Ectodermal cell (in vitro differentiated cells): ENCODE measurements at regions not wholly inside any gene's neighbourhood (a gene's known extent, or its start where the extent isn't known, plus 50 kb on each side); places are given as distances from the start of the nearest gene placed in this dataset.

Source experiments
- H3K27ac ChIP-seq: 2 replicates; pipeline ENCODE4 v1.7.0; 2013; ENCODE audit warnings: mild to moderate bottlenecking, low read depth, low read length; ENCODE audit not compliant: insufficient read depth, poor library complexity, severe bottlenecking
- H3K27me3 ChIP-seq: 2 replicates; pipeline ENCODE4 v1.7.0; 2013; ENCODE audit warnings: mild to moderate bottlenecking, low read length; ENCODE audit not compliant: insufficient read depth, control insufficient read depth, poor library complexity, severe bottlenecking
- H3K36me3 ChIP-seq: one replicate; pipeline ENCODE4 v1.7.0; 2013; ENCODE audit warnings: low read length; ENCODE audit not compliant: control insufficient read depth, insufficient read depth
- H3K4me1 ChIP-seq: one replicate; pipeline ENCODE4 v1.7.0; 2013; ENCODE audit warnings: low read length; ENCODE audit not compliant: control insufficient read depth, insufficient read depth
- H3K4me3 ChIP-seq: 2 replicates; pipeline ENCODE4 v1.7.0; 2013; ENCODE audit warnings: low read depth, low read length, control low read depth; ENCODE audit not compliant: insufficient read depth
- H3K9me3 ChIP-seq: 2 replicates; pipeline ENCODE4 v1.7.0; 2013; ENCODE audit warnings: mild to moderate bottlenecking, low read length, moderate library complexity; ENCODE audit not compliant: control insufficient read depth
- WGBS, 2 experiments: methylation state at CpG; one replicate each; pipeline ENCODE4 v1.1.7; 2013; ENCODE audit warnings: missing lambda C conversion rate in 2 of 2; 5-methylcytosine and 5-hydroxymethylcytosine counted together

- H3K27me3 ChIP-seq, result no peaks in the 10 kb centered on the region
Observed at GRCh38 chr9:115756736-115757135, 396.9 kb upstream of the PAPPA start.

DNA sequence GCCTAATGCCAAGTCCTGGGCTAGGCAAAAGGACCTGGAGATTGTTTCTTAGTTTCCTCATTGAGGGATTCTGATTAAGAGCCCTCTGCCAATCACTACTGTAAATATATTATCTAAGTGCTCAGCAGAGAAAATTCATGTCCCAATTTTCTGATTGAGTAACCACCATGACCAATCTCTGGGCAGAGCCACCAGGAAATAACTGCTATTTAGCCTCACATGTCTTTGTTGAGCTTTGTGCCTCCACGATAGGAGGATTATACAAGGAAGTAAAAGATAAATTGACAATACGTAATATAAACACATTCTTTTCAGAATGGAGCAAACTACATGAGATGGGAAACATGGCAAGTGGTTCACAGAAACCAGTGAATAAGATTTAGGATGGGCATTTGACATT, 396.1 kb upstream of the PAPPA start:
- Histone ChIP-seq H3K27ac (no peak overlapping the region), H3K36me3 (no peaks in the 10 kb centered on the region), H3K4me3 (no peak overlapping the region), H3K4me1 (no peaks in the 10 kb centered on the region), H3K9me3 (no peaks in the 10 kb centered on the region), H3K27me3 (no peaks in the 10 kb centered on the region)
- 94 to 100% methylated on average over 1 to 2 of the region's 2 CpGs for WGBS, 2 experiments

More at GRCh38 chr9:115756736-115757135, 396.9 kb upstream of the PAPPA start:
- H3K27ac ChIP-seq, result no peak overlapping the region
- H3K4me1 ChIP-seq, result no peaks in the 10 kb centered on the region
- no peaks in the 10 kb centered on the region for H3K9me3 ChIP-seq
- no peaks in the 10 kb centered on the region for H3K36me3 ChIP-seq
- H3K4me3 ChIP-seq, result no peak overlapping the region

- Histone ChIP-seq H3K27me3 (no peaks in the 10 kb centered on the region), H3K4me3 (no peak overlapping the region), H3K9me3 (no peaks in the 10 kb centered on the region), H3K4me1 (no peaks in the 10 kb centered on the region), H3K36me3 (no peaks in the 10 kb centered on the region), H3K27ac (no peak overlapping the region)
- WGBS, 2 experiments, result 92 to 100% methylated on average over 3 of the region's 3 CpGs
Observed at GRCh38 chr9:115758441-115758840, 395.1 kb upstream of the PAPPA start.

- H3K27ac ChIP-seq, result no peak overlapping the region
- no peaks in the 10 kb centered on the region for H3K4me1 ChIP-seq
- 89 to 95% methylated on average over 4 of the region's 4 CpGs for WGBS, 2 experiments
- no peak overlapping the region for H3K4me3 ChIP-seq
- H3K9me3 ChIP-seq, result no peaks in the 10 kb centered on the region
- no peaks in the 10 kb centered on the region for H3K36me3 ChIP-seq
- no peaks in the 10 kb centered on the region for H3K27me3 ChIP-seq
Observed at GRCh38 chr9:115759426-115759825, 394.2 kb upstream of the PAPPA start.

DNA sequence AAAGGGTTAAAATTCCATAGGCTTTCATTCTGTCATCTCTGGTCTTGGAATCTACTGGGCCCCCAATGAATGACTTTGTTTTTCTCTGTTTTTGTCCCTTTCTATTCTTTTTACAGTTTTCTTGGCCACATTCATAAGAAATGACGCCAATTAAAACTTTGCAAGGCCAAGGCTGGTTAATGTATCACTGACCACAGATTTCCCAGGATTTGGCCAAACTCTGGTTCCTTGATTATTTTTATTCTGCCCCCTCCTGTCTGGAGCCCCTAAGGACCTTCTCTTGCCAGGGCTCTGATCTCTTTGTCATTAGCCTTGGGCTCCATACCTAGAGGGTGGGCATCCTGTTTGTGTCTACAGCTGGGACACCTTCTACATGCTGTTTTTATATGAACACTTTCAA, 388.9 kb upstream of the PAPPA start:
- 97% methylated on average over 1 of the region's 1 CpG for WGBS, 2 experiments
- H3K4me1 ChIP-seq, result no peaks in the 10 kb centered on the region
- no peaks in the 10 kb centered on the region for H3K9me3 ChIP-seq
- no peak overlapping the region for H3K27ac ChIP-seq
- no peaks in the 10 kb centered on the region for H3K27me3 ChIP-seq
- no peak overlapping the region for H3K4me3 ChIP-seq
- no peaks in the 10 kb centered on the region for H3K36me3 ChIP-seq

- Histone ChIP-seq H3K4me1 (no peaks in the 10 kb centered on the region), H3K27me3 (no peaks in the 10 kb centered on the region), H3K4me3 (no peak overlapping the region), H3K9me3 (no peaks in the 10 kb centered on the region), H3K36me3 (no peaks in the 10 kb centered on the region), H3K27ac (no peak overlapping the region)
- WGBS, 2 experiments, result 87 to 89% methylated on average over 2 of the region's 2 CpGs
Observed at GRCh38 chr9:115765060-115765459, 388.5 kb upstream of the PAPPA start.

- 90 to 91% methylated on average over 4 to 5 of the region's 5 CpGs for WGBS, 2 experiments
- no peaks in the 10 kb centered on the region for H3K36me3 ChIP-seq
- no peaks in the 10 kb centered on the region for H3K9me3 ChIP-seq
- H3K4me3 ChIP-seq, result no peak overlapping the region
- H3K27me3 ChIP-seq, result no peaks in the 10 kb centered on the region
- no peak overlapping the region for H3K27ac ChIP-seq
- H3K4me1 ChIP-seq, result no peaks in the 10 kb centered on the region
Observed at GRCh38 chr9:115766370-115766955, 387.1 kb upstream of the PAPPA start.

DNA sequence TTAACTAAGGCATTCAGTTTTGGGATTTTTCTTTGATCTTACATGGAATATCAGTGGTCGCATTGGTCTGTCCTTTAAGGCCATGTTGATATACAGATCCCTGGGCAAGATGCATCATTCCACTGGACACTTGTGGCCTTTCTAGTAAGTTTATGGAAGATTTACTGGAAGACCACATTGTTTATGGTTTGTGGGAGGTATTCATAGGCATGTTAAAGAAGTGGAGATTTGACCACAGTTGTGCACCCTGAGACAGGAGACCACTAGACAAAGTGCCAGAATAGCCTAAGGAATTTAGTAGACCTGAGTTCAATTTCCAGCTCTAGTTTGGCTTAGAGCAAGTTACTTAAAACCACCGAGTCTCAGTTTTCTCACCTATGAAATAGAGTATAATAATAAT, 383.1 kb upstream of the PAPPA start:
- Histone ChIP-seq H3K9me3 (no peaks in the 10 kb centered on the region), H3K36me3 (no peaks in the 10 kb centered on the region), H3K4me1 (no peaks in the 10 kb centered on the region), H3K27me3 (no peaks in the 10 kb centered on the region), H3K4me3 (no peak overlapping the region), H3K27ac (no peak overlapping the region)
- WGBS, 2 experiments, result 92 to 93% methylated on average over 1 of the region's 2 CpGs

GRCh38 chr9:115775659-115776058, 377.9 kb upstream of the PAPPA start:
- Histone ChIP-seq H3K27ac (no peak overlapping the region), H3K4me1 (no peaks in the 10 kb centered on the region), H3K27me3 (no peaks in the 10 kb centered on the region), H3K9me3 (no peaks in the 10 kb centered on the region), H3K36me3 (no peaks in the 10 kb centered on the region), H3K4me3 (no peak overlapping the region)
- WGBS, 2 experiments, result 72 to 90% methylated on average over 1 to 2 of the region's 2 CpGs

GRCh38 chr9:115777610-115778009, 376.0 kb upstream of the PAPPA start:
- Histone ChIP-seq H3K27me3 (no peaks in the 10 kb centered on the region), H3K4me1 (no peaks in the 10 kb centered on the region), H3K9me3 (no peaks in the 10 kb centered on the region), H3K36me3 (no peaks in the 10 kb centered on the region), H3K27ac (no peak overlapping the region), H3K4me3 (no peak overlapping the region)
- WGBS, 2 experiments, result 83 to 92% methylated on average over 2 of the region's 2 CpGs
